Fibroblast of skin of abdomen (primary cell): ENCODE measurements at regions not wholly inside any gene's neighbourhood (a gene's known extent, or its start where the extent isn't known, plus 50 kb on each side); places are given as distances from the start of the nearest gene placed in this dataset.
A peak's percentile ranks its signal among the peaks of the same experiment; 100 is the strongest.

Source experiments
- DNase-seq: peaks from one replicate; pipeline ENCODE4 v3.0.0-alpha.2; 2013

DNA sequence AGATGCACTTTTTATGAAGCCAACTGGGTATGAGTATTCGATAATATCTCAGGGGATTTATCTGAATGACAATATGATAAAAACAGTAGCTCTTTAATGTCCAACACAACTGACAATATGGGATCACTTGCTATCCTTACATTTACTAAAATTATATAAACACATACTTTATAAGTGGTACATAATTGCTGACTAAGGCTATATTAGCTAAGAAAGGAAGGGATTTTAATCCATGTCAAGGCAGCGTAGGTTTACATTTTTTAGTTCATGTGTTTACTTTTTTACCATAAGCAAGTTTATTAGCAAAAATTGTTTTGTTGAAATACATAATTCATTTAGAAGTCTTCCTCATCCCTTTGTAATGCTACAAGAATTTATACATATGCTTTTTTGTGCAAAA, 796.2 kb downstream of the TLE1 start:
- no peak for DNase-seq

DNA sequence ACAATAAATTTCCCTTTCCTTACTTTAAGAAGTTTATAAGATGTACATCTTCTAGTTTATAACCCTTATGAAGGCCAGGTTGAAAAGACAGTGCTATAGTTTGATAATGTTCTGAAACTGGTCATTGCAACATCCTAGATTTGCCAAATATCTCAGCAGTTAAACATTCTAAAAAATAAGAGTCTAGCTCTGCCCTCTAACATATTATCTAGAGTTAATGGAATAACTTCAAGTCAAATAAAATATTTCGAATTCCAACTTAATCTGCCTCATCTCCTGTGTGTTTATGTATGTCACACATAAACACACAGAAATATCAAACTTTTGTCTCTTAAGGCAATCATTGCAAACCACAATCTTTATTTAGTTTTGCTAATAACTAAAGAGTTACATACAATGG, 796.6 kb downstream of the TLE1 start:
- peak; percentile 4 for DNase-seq

DNA sequence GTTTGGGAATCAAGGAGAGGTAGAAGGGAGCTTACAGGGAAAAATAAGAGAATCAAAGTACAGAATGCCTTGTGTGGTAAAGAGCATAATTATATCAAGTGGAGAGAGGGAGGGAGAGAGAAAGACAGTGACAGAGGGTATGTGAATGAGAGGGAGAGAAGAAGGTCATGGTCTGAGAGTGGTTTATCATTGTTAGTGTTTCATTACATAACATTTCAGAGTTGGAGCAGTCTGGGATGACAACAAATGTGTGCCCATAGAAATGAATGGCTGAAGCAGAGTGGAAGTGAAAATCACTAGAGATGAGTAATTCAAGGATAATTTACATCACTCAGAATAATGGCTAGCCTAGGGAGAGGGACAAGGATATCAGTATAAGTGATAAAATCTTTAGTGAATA, 799.2 kb downstream of the TLE1 start:
- peak; percentile 8 for DNase-seq

DNA sequence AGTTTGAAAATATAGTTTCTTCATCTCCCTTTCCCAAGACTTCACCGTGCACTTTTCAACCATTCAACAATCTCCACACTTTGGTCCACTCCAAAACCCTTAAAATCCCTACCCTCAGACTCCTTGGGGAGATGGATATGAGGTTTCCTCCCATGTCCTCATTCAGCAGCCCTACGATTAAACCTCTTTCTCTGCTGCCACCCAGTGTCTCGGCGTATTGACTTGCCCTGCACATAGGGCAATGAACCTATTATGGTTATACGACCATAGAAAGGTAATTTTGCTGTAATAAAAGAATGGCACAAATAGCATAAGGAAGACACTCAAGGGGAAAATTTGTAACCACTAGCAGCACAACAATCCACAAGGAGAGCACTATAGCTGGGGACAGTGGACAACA, 803.5 kb downstream of the TLE1 start:
- DNase-seq, result no peak

DNA sequence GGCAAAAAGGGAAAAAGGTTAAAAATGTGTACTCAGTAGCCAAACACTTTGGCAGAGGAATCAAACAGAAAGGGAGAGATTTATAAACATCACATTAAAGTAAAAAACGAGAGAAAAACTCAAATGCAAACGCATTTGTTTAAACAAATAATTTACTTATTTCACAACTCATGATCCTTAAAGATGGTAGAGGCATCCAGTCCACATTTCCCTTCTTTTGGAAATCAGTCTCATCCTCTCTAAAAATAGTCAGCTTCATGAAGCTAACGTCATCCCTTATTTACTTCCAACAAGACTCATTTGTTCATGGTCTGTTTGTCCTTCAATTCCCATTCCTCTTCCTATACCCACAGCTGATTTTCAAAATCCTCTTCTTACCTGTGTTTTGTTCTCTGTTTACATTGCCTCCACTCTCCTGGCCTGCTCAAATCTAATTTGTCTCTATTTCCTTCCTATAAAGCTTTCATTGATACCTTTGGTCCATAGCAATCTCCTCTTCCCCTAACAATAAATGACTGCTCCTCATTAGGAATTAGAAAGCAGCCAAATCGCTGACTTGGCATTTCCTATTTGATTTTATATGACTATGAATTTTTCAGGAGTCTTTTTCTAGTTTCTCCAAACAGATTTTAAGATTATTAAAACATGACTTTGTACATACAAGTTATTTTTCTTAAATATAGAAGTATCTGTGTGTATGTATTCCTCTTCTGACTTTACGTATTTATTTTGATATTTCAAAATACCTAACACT, 805.3 kb downstream of the TLE1 start:
- no peak for DNase-seq

DNA sequence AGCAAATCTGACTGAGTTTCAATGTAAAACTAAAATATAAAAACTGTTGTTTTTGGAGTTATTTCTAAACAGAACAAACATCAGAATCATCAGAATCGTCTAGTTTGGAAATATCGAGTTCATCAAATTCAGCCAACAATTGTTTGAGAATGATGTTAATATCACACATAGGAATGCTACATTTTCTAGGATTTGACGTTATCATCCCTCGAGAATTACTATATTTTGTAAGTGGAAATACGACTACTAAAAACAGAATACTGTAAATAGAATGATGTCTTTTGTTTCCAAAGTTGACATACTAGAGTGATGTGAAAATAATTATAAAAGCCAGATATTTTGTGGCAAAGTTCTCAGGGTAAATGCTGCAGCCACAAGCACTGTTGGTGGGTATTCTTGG, 805.9 kb downstream of the TLE1 start:
- no peak for DNase-seq

DNA sequence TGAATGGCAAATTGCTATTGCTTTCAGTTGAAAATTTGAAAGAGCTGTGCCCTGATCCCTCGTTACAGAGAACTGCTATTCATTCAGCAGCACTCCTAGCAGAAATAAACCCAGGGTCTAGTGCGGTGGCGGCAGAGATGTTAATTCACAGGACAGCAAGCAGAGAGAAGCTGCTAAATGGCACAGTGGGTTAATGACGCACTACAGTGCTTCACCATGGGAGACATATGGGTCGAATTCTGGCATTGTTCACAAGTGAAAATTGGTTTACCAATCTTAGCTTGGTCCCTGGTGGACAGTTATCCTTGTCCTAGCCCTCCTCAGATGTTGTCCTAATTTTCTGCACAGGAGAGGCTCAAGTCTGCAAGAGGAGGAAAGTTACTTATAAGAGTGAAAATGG, 807.4 kb downstream of the TLE1 start:
- DNase-seq, result no peak

DNA sequence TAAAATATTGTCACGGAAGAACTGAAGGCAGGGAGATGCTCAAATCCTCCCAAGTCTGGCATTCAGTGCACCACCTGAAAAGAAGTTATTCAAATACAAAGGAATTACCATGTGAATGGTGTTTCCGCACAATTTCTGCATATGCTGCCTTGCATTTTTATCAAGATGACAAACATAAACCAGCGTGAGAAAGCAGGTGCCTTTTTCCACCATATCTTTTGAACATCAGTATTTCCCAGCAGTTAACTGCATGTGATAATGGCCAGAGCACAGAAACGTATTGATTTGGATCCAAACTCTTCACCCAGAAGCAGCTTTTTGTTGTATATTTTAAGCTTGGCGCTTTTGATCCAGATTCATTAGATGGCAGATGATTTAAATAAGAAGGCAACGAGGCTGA, 808.0 kb downstream of the TLE1 start:
- DNase-seq, result no peak

DNA sequence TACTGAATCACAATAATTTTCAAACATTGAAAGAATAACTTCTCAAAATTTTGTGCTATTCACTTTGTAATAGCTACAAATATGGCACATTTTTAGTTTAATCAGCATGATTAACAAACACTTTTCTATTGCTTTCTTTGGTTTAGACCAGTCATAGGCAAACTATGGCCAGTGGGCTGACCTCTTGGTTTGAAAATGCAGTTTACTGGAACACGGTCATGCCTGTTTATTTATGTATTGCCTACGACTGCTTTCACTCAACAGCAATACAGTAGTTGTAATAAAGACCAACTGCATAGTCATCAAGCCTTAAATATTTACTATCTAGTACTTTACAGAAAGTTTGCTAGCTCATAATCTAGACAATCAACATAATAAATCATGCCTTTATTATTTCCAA, 810.8 kb downstream of the TLE1 start:
- peak; percentile 19 for DNase-seq

DNA sequence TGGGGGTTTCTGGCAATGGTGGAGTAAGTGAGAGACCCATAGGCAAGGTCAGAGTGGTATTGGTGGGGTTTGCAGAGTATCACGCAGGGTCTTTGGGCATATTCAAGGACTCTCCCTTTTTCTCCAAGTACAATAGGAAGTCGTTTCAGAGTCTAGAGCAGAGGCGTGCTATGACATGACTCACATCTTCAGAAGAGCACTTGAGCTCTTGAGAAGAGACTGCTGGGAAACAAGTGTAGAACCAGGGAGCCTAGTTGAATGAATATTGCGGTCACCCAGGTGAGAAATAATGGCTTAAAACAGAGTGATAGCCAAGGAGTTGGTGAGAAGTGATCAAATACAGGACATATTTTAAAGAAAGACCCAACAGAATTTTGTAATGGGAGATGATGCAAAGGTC, 813.4 kb downstream of the TLE1 start:
- no peak for DNase-seq

DNA sequence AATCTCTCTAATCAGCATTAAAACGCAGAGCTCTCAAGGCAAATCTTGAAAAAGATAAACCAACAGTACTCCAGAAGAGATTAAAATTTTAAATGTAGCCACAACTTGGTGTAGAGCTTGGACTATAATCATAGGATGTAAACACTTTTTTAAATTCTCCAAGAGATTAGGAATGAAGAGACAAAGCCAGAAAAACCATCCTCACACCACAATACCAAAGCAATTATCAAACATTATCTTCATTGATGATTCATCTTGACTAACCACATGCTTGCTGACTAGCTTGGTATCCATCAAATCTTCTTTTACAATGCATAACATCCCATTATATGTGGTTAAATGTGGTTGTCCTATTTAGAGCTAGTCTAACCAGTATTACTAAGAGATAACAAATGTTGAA, 815.1 kb downstream of the TLE1 start:
- peak; percentile 92 for DNase-seq

DNA sequence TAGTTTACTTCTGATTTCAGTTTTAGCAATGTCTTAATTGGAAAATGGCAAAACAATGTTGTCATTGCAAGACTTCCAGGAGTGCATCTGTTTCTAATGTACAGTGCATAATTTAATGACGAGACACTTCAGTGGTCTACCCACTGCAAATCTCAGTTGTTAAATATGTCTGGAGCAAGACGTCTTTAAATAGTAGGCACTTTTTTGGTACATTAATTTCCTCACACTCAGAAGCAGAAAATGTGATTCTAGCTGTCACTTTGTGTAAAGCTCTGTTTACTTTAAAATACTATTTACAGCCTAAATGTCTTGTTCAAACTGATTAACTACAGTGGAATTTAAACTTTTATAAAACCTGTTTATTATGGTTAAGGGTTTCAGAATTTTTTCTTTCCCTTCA, 815.5 kb downstream of the TLE1 start:
- DNase-seq, result peak; percentile 91

DNA sequence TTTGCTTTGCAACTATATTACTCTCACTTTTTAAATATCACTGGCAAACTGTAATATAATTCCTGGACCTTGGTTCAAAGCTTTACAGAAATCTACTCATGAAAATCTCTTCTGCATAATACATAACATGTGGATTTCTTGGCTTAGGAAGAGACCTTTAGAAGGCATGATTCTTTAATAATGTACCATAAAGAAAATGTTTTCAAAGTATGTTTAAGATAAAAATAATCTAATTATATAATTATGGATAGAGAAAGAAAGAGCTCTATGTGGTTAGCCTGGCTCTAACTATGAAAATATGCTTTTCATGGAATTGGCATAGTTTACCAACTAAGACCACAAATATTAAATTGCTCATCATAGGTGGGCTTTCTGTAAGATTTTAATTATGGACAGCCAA, 817.8 kb downstream of the TLE1 start:
- DNase-seq, result no peak

DNA sequence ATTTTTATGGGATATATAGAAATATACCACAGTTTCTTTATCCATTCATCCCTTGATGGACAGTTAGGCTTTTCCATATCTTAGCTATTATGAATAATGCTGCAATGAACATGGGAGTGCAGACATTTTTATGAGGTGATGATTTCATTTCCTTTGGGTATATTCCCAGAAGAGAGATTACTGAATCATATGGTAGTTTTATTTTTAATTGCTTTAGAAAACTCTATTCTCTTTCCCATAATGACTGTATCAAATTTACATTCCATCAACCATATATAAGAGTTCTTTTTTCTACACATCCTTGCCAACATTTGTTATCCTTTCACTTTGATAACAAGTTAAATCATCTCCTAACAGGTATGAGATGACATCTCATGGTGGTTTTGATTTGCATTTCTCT, 821.6 kb downstream of the TLE1 start:
- peak; percentile 73 for DNase-seq

DNA sequence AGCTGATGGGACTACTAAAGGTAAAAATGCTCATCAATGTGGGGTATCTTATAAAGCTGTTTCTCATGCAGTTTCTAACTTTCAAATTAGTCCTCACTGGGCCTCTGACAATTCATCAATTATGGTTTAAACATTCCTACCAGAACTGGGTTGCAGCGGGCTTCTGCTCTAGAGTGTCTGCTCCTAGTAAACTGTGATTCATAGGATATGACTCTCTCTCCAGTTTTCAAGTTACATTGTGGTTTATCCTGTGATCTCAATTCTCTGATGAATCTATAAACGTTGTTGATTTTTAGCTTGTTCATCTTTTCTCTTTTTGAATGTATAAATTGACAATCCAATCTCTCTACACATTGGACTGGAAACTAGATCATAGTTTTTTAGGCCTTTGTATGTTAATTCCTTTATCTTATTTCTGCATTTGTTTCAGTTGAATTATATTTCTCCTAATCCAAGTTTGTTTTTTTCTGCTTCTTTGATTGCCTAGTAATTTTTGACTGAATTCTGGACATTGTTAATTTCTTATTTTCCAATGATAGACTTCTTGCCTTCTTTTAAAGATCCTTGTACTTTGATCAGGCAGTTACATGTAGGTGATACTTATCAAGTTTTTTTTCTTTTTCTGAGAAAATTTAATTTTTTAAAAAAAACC, 822.6 kb downstream of the TLE1 start:
- DNase-seq, result peak; percentile 15

DNA sequence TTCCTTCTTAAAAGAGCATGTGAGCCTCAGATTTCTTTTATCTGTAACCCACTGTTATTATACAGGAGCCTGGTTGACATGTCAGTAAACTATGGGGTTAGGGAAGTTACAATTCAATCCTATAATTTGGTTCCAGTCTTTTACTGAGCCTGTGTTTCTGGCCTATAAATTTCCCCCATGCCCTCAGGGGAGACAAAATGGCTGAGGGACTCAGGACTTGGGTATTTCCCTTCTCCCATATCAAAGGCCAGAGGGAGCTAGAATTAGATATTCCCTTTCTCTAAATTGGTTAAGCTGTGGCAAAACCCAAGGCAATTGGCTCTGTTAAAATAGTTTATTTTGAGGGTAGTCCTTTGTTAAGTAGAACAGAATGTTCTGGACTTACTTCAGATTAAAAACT, 823.2 kb downstream of the TLE1 start:
- DNase-seq, result no peak

DNA sequence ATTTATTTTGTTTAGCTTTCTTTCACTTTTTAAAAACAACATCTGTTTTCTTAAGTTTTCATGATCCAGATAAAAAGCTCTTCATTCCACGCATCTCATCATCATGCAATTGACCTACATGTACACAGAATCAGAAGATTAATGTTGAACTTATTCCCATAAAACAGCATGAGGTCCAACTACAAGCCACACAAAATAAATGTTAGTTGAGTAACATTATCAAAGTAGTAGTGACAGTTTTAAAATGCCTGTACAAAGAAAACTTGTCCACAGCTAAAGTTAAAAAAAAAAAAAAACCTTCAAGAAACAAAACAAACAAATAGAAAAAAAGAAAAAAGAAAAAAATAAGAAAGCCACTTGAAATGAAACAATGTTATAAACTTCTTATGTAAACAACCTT, 846.3 kb downstream of the TLE1 start:
- no peak for DNase-seq

DNA sequence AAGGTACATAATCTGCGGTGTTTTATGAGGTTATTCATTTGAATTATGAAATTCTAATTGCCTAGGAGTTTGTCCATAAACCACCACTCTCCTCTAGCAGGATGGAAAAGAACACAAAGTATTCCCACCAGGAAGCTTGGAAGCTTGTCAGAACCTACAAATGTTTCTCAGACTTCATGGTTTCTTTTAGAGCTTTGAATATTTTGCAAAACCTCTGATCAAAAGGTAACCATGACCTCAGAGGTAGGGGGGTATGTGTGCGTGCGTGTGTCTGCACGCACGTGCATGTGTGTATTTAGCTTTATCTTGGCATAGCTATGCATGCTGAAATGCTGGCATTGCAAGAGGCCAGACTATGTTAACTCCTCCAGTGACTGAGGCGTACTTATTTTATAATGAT, 847.0 kb downstream of the TLE1 start:
- DNase-seq, result peak; percentile 10

DNA sequence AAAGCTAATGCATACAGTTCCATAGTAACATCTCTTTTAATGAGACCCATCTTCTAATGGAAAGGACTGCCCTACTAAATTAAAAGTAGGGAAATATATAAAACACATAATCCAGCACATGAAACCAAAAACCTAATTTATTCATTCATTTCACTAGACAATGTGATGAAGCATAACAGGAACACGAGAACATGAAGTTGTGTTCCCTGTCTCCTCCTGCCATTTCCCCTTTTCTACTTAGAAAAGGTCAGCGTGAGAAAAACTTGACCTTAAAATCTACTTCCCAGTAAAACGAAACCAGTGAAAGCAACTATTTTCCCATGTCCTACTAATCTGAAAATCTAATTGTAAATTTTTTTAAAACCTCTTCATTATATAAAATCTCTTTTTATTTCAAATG, 847.5 kb downstream of the TLE1 start:
- no peak for DNase-seq

DNA sequence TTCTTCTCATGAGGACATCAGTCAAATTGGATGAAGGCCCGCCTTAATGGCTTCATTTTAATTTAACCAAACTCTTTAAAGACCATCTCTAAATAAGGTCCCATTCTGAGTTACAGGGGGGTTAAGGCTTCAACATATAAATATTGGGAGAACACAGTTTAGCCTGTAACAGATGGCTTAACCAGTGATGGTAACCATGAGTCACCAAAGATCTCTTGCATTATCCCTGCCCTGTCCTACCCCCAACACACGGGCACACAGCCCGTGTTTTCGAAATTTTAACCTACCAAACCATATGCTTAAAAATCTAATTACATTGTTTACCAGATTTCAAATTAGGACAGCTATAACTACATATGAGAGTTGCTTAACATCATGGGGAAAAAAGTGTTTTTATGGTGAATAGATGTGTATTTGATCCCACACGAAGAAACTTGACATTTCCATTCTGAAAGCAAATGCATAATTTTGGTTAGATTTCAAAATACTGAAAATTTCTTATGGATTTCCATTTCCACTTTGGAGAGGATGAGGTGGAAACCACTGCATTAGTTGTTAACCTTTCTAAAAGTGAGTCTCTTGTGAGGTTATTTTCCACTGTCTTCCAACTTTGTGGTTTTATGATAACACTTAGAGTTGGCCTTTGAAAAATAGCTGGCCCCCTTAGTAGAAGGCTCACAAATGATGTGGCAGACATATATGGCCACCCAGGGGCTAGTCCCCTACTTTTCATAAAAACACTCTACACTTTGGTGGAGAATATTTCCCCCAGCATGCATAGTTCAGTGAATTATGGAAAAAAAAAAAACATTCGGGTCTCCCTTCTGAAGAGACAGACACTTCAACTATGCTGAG, 849.3 kb downstream of the TLE1 start:
- peak; percentile 13 for DNase-seq

DNA sequence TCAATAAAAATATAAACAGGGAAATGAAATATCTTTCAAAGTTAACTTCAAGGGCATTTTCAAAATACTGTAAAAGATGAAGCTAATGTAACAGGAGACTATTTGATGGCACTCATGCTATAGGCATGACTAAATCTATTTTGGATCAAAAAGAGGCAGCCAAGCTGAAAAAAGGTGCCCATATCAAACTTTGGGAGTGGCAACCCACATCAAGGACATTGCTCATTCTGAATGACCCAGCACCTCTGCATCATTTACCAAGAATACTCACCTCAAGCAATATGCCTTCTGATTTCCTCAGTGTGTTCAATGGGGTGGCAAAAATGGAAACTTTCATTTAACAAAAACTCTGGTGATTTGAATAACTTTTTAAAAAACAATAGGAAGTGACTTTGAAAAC, 853.3 kb downstream of the TLE1 start:
- DNase-seq, result no peak

DNA sequence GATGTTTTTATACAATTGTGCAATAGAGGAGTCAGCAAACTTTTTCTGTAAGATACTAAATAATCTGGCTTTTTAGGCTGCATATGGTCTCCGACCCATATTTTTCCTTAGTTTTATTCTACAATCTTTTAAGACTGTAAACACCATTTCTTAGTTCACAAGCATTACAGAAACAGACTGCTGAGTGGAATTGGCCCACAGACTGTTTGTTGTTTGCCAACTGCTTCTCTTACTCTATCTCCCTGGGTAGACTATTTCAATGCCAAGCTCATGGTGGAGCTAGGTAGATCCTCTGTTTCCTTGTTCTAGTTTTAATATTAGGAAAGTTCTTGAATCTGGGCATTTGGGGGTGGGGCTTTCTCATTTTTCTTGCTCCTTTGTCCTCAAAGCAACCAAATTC, 857.6 kb downstream of the TLE1 start:
- no peak for DNase-seq

DNA sequence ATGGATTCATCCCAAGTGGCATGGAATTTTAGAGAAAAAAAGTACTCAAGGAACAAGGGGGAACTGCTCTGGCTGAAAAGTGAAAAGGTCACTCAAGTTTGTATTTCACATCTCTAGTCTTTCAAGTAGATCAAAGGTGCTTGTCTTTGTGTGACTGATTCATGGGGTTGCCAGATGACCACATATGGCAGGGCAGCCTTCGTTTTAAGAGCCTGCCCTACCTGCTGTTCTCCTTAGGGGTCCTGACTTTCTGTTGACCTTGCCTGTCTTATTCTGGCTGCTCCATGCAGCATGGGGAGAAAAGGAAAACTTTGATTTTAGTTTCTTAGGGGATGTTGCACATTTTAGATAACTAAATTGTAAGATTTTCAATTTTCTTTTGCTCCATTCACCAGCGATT, 877.7 kb downstream of the TLE1 start:
- no peak for DNase-seq

DNA sequence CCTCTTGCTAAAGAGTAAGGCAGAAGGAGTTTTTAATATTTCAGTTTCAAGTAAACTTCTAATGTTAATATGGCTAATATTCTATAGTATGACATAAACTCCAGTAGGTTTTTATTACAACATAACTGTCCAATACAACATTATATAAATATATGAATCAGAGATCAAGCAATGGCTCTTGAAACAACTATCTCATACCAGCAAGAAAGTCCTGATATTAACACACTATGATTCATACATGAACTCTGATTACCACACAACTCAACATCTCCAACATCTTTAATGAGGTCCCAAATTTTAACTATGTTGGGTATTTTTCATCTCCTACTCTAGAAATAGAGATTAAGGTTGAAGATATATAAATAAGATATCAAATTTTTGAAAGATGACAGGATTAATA, 878.3 kb downstream of the TLE1 start:
- DNase-seq, result peak; percentile 11
